ENCODE measurements at regions not wholly inside any gene's neighbourhood (a gene's known extent, or its start where the extent isn't known, plus 50 kb on each side); places are given as distances from the start of the nearest gene placed in this dataset.

DNA sequence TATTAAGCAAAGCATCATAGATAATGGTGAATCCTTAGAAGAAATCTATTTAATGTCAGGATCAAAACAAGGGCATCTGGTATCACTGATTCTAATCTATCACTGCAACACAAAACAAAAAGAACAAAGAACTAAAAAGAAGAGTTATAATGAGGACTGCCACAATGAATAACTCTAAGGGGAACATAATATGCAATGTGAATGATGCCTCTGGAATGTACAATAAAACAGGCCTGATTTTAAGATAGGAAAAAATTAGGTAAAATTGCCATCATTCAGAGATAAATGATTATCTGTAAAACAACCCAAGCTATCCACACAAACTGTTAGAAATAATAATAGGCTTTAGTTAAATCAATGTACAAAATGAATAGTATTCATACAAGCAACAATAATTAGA is 936.7 kb upstream of the CITED2 start:
- Histone ChIP-seq H3K36me3 (ENCODE audit: insufficient read depth, low read length, poor library complexity, severe bottlenecking) (no peaks in the 10 kb centered on the region), H3K4me3 (ENCODE audit: low read depth, low read length, poor library complexity, severe bottlenecking) (no peak overlapping the region), H3K27ac (ENCODE audit: low read depth, low read length, poor library complexity, severe bottlenecking) (no peak overlapping the region), H3K27me3 (replicated peaks; ENCODE audit: insufficient read depth, low read depth, low read length, poor library complexity) (no peaks in the 10 kb centered on the region), H3K4me1 (ENCODE audit: insufficient read depth, low read length, poor library complexity, severe bottlenecking) (no peaks in the 10 kb centered on the region), H3K9me3 (ENCODE audit: low read depth, low read length, poor library complexity, severe bottlenecking) (no peaks in the 10 kb centered on the region)
- intact Hi-C loops (cut with micrococcal nuclease; ENCODE audit: unreplicated experiment), result no loop called here
- DNase-seq (ENCODE audit: low spot score), result no peak
- POLR2A ChIA-PET (ENCODE audit: low non-redundant PET), result no interaction called here
- CTCF ChIA-PET, result no interaction called here
- BruUV-seq (replicated peaks), result no TSS peak
- TF ChIP-seq, protein P1, sequence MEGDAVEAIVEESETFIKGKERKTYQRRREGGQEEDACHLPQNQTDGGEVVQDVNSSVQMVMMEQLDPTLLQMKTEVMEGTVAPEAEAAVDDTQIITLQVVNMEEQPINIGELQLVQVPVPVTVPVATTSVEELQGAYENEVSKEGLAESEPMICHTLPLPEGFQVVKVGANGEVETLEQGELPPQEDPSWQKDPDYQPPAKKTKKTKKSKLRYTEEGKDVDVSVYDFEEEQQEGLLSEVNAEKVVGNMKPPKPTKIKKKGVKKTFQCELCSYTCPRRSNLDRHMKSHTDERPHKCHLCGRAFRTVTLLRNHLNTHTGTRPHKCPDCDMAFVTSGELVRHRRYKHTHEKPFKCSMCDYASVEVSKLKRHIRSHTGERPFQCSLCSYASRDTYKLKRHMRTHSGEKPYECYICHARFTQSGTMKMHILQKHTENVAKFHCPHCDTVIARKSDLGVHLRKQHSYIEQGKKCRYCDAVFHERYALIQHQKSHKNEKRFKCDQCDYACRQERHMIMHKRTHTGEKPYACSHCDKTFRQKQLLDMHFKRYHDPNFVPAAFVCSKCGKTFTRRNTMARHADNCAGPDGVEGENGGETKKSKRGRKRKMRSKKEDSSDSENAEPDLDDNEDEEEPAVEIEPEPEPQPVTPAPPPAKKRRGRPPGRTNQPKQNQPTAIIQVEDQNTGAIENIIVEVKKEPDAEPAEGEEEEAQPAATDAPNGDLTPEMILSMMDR (conservative IDR thresholded peaks at IDR 0.05; ENCODE audit: low read depth, low read length), result no peak
- TF ChIP-seq EZH2 (IDR thresholded peaks at IDR 0.05; ENCODE audit: borderline replicate concordance, low read depth, low read length, poor library complexity, severe bottlenecking), result no peak

DNA sequence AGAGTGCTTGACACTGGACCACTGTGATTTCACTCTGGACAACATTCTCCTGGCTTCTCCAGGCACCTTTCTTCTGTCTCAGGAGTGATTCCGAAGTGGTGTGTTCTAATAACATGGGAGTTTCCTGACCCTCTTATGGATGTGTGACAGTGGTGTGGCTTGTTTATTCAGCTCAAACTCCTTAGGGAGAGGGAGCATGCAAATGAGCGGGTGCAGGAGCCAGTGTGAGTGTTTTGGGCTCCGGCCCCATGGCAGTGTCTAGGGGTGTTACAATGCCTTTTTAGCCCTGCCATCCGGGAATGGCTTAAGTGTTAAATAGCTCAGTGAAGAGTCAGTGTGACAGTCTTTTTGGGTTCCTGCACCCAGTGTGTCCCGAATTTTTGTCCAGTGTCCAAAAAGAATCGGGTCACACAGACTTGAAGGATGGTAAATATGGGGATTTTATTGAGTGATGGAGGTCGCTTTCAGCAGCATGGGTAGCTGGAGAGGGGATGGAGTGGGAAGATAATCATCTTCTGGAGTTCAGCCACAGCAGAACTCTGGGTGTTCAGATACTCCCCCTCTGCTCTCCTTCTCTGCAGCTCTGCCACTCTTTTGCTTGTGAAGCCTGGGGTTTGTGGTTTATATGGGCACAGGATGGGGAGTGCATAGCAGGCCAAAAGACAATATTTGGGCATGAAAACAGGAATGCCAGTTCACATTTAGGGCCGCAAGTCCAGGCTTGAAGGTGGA is 928.9 kb upstream of the CITED2 start:
- BruUV-seq (replicated peaks), result no TSS peak
- no peaks in the 10 kb centered on the region for H3K9me3 ChIP-seq (ENCODE audit: low read depth, low read length, poor library complexity, severe bottlenecking)
- H3K27ac ChIP-seq (ENCODE audit: low read depth, low read length, poor library complexity, severe bottlenecking), result no peak overlapping the region
- H3K4me3 ChIP-seq (ENCODE audit: low read depth, low read length, poor library complexity, severe bottlenecking), result no peak overlapping the region
- CTCF ChIA-PET, result no interaction called here
- H3K36me3 ChIP-seq (ENCODE audit: insufficient read depth, low read length, poor library complexity, severe bottlenecking), result no peaks in the 10 kb centered on the region
- DNase-seq (ENCODE audit: low spot score), result no peak
- no peaks in the 10 kb centered on the region for H3K27me3 ChIP-seq (replicated peaks; ENCODE audit: insufficient read depth, low read depth, low read length, poor library complexity)
- peaks cover 7% of the 10 kb centered on the region for H3K4me1 ChIP-seq (ENCODE audit: insufficient read depth, low read length, poor library complexity, severe bottlenecking)
- POLR2A ChIA-PET (ENCODE audit: low non-redundant PET), result no interaction called here
- TF ChIP-seq, protein P1 (conservative IDR thresholded peaks at IDR 0.05; ENCODE audit: low read depth, low read length), result no peak
- no peak for TF ChIP-seq EZH2 (IDR thresholded peaks at IDR 0.05; ENCODE audit: borderline replicate concordance, low read depth, low read length, poor library complexity, severe bottlenecking)
- intact Hi-C loops (cut with micrococcal nuclease; ENCODE audit: unreplicated experiment), result no loop called here

DNA sequence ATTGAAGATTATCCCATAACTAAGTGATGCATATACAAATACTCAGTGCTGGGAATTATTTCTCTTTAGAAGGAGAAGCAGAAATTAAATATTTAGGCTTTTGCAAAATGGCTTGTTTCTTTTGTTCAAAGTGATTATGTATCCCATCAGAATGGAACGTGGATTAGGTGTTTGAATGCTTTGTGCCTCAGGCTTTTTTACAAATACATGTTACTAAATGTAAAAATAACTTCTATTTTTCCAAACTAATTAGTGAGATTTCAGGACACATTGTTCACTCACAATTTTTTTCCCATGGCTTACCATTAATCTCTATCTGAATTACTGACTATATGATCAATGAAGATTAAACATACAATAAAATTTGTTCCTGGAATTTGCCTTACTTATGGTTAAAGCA is 925.9 kb upstream of the CITED2 start:
- no peak for DNase-seq (ENCODE audit: low spot score)
- H3K27ac ChIP-seq (ENCODE audit: low read depth, low read length, poor library complexity, severe bottlenecking), result no peak overlapping the region
- no peak for TF ChIP-seq EZH2 (IDR thresholded peaks at IDR 0.05; ENCODE audit: borderline replicate concordance, low read depth, low read length, poor library complexity, severe bottlenecking)
- ChIA-PET CTCF (interaction anchor here (0.6 kb wide), 1 partner anchor 706 kb away, joined by 6 read pairs; no protein-coding TSS in a partner anchor), POLR2A (ENCODE audit: low non-redundant PET) (interaction anchor here (0.7 kb wide), 1 partner anchor 615 kb away, joined by 3 read pairs; no protein-coding TSS in a partner anchor)
- H3K9me3 ChIP-seq (ENCODE audit: low read depth, low read length, poor library complexity, severe bottlenecking), result no peaks in the 10 kb centered on the region
- intact Hi-C loops (cut with micrococcal nuclease; ENCODE audit: unreplicated experiment), result no loop called here
- no peak overlapping the region for H3K4me3 ChIP-seq (ENCODE audit: low read depth, low read length, poor library complexity, severe bottlenecking)
- no peaks in the 10 kb centered on the region for H3K36me3 ChIP-seq (ENCODE audit: insufficient read depth, low read length, poor library complexity, severe bottlenecking)
- no peaks in the 10 kb centered on the region for H3K27me3 ChIP-seq (replicated peaks; ENCODE audit: insufficient read depth, low read depth, low read length, poor library complexity)
- no TSS peak for BruUV-seq (replicated peaks)
- peaks cover 7% of the 10 kb centered on the region for H3K4me1 ChIP-seq (ENCODE audit: insufficient read depth, low read length, poor library complexity, severe bottlenecking)

- H3K4me3 ChIP-seq (ENCODE audit: low read depth, low read length, poor library complexity, severe bottlenecking), result no peak overlapping the region
- POLR2A ChIA-PET (ENCODE audit: low non-redundant PET), result no interaction called here
- no peak for DNase-seq (ENCODE audit: low spot score)
- no TSS peak for BruUV-seq (replicated peaks)
- peaks cover 36% of the 10 kb centered on the region for H3K4me1 ChIP-seq (ENCODE audit: insufficient read depth, low read length, poor library complexity, severe bottlenecking)
- no peaks in the 10 kb centered on the region for H3K36me3 ChIP-seq (ENCODE audit: insufficient read depth, low read length, poor library complexity, severe bottlenecking)
- H3K27ac ChIP-seq (ENCODE audit: low read depth, low read length, poor library complexity, severe bottlenecking), result no peak overlapping the region
- TF ChIP-seq, protein P1 (conservative IDR thresholded peaks at IDR 0.05; ENCODE audit: low read depth, low read length), result no peak
- intact Hi-C loops (cut with micrococcal nuclease; ENCODE audit: unreplicated experiment), result loop anchor here (5.0 kb wide), 2 partner anchors 417 to 633 kb away; no protein-coding TSS in a partner anchor
- no peaks in the 10 kb centered on the region for H3K27me3 ChIP-seq (replicated peaks; ENCODE audit: insufficient read depth, low read depth, low read length, poor library complexity)
- peaks cover 7% of the 10 kb centered on the region for H3K9me3 ChIP-seq (ENCODE audit: low read depth, low read length, poor library complexity, severe bottlenecking)
- CTCF ChIA-PET, result no interaction called here
Observed at GRCh38 chr6:140289186-140289585, 914.7 kb upstream of the CITED2 start.

Data from A673 (cell line).